DOHH2 (cell line): ENCODE measurements at regions not wholly inside any gene's neighbourhood (a gene's known extent, or its start where the extent isn't known, plus 50 kb on each side); places are given as distances from the start of the nearest gene placed in this dataset.

ENCODE experiments used
- CTCF ChIP-seq: fragments of 200-600 bp; sonication (generic); IDR thresholded peaks from one replicate; pipeline ENCODE4 v1.5.1; 2014; ENCODE audit warnings: antibody characterized with exemption, mild to moderate bottlenecking, low read depth, low read length; ENCODE audit not compliant: poor library complexity, severe bottlenecking
- EZH2phosphoT487 ChIP-seq: fragments of 200-600 bp; sonication (generic); IDR thresholded peaks from 2 replicates; pipeline ENCODE4 v1.6.1; 2017; ENCODE audit warnings: borderline replicate concordance, mild to moderate bottlenecking, antibody characterized with exemption, low read length, moderate library complexity, mixed read lengths

GRCh38 chr2:120802867-120803484 lies 67.3 kb downstream of the GLI2 start:
- TF ChIP-seq CTCF = no peak
- no peak for TF ChIP-seq EZH2phosphoT487
